Cardiac fibroblast (primary cell): ENCODE measurements at regions not wholly inside any gene's neighbourhood (a gene's known extent, or its start where the extent isn't known, plus 50 kb on each side); places are given as distances from the start of the nearest gene placed in this dataset.
"Not testable (repeated sequence)": the region's sequence is repeated elsewhere in the genome, so short reads cannot be mapped to it uniquely, and the experiment has no call there.

Experiments
- DNase-seq, 2 donors: peaks; one replicate each; pipeline versions ENCODE4 v3.0.0 to v3.0.0-alpha.2; 2010; ENCODE audit warnings: low read depth in 2 of 2
- H3K4me3 ChIP-seq, 2 donors: replicated peaks in 1 of 2; 1 replicate in 1 of 2; 2 replicates in 1 of 2; pipeline ENCODE4 v1.5.1; 2011; ENCODE audit warnings: low read depth in 2 of 2, low read length in 2 of 2, mild to moderate bottlenecking in 2 of 2, moderate library complexity in 1 of 2
- CTCF ChIP-seq: IDR thresholded peaks from one replicate; pipeline ENCODE4 v1.5.1; 2011; ENCODE audit warnings: low read depth, mild to moderate bottlenecking, low read length, inconsistent platforms

GRCh38 chr13:87168390-87168789 is 502.8 kb upstream of the SLITRK5 start:
- TF ChIP-seq CTCF, result no peak
- H3K4me3 ChIP-seq, result no peak overlapping the region
- no peak for DNase-seq

- no peak for DNase-seq
- no peak for TF ChIP-seq CTCF
- H3K4me3 ChIP-seq, result no peak overlapping the region
These were observed 501.8 kb upstream of the SLITRK5 start for GRCh38 chr13:87169337-87169736.

- no peak for TF ChIP-seq CTCF
- H3K4me3 ChIP-seq, result no peak overlapping the region
- DNase-seq, result no peak
These were observed 498.9 kb upstream of the SLITRK5 start for GRCh38 chr13:87172166-87172835.

GRCh38 chr13:87185138-87185537 is 486.0 kb upstream of the SLITRK5 start:
- DNase-seq, H3K4me3 ChIP-seq: not testable (repeated sequence)

- H3K4me3 ChIP-seq, DNase-seq: not testable (repeated sequence)
These were observed 484.5 kb upstream of the SLITRK5 start for GRCh38 chr13:87186647-87187046.

GRCh38 chr13:87191485-87191884 is 479.7 kb upstream of the SLITRK5 start:
- DNase-seq, H3K4me3 ChIP-seq: not testable (repeated sequence)

GRCh38 chr13:87198371-87198770 is 472.8 kb upstream of the SLITRK5 start:
- no peak for TF ChIP-seq CTCF
- no peak for DNase-seq
- no peak overlapping the region for H3K4me3 ChIP-seq

- TF ChIP-seq CTCF, result no peak
- H3K4me3 ChIP-seq, result no peak overlapping the region
- DNase-seq, result no peak
These were observed 464.5 kb upstream of the SLITRK5 start for GRCh38 chr13:87206708-87207107.
